Endothelial cell of umbilical vein (primary cell): ENCODE measurements at regions not wholly inside any gene's neighbourhood (a gene's known extent, or its start where the extent isn't known, plus 50 kb on each side); places are given as distances from the start of the nearest gene placed in this dataset.

Experiments
- BruUV-seq: library from RNA; stranded (reverse); fragments of 400-500 nt; replicated peaks from 2 replicates; lab custom pipeline; 2021; lab: Mats Ljungman, UMichigan
- CTCF ChIA-PET: fragments of 300-600, 350-600 bp; sonication (Branson Sonifier 250); formaldehyde crosslinking; loops from one replicate; lab custom pipeline; 2021; ENCODE audit warnings: antibody characterized with exemption, inconsistent platforms; lab: Charles Lee
- POLR2A ChIA-PET: fragments of 300-600, 350-600 bp; sonication (Branson Sonifier 250); formaldehyde crosslinking; loops from one replicate; lab custom pipeline; 2021; ENCODE audit warnings: antibody characterized with exemption, inconsistent platforms; lab: Charles Lee
- DNase-seq: peaks from one replicate; pipeline ENCODE4 v3.0.0-alpha.2; 2011; ENCODE audit warnings: low read depth, low spot score
- FAIRE-seq: peaks from 2 replicates; lab custom pipeline; 2011; peaks lifted over from hg19 to GRCh38; lab: Jason Lieb, UNC
- H2AFZ ChIP-seq: 2 replicates; pipeline ENCODE4 v1.6.0; 2012; ENCODE audit warnings: low read depth, low read length, control low read depth, inconsistent platforms
- H3K27ac ChIP-seq: 2 replicates; pipeline ENCODE4 v1.5.1; 2011; ENCODE audit warnings: low read depth, mild to moderate bottlenecking, control low read depth, low read length, moderate library complexity; ENCODE audit not compliant: insufficient read depth
- H3K27me3 ChIP-seq, 2 experiments: 2 replicates each; pipeline versions ENCODE4 v1.6.0 to v1.6.1; 2011; ENCODE audit warnings: low read length in 2 of 2, mixed read lengths in 1 of 2; ENCODE audit not compliant: control insufficient read depth in 2 of 2, insufficient read depth in 2 of 2
- H3K36me3 ChIP-seq, 2 experiments: 2 replicates in 1 of 2; 3 replicates in 1 of 2; pipeline ENCODE4 v1.5.1; 2011; ENCODE audit warnings: low read length in 2 of 2, mild to moderate bottlenecking in 1 of 2, moderate library complexity in 1 of 2; ENCODE audit not compliant: control insufficient read depth in 2 of 2, insufficient read depth in 2 of 2; ENCODE audit errors: extremely low read depth in 1 of 2
- H3K4me1 ChIP-seq: 3 replicates; pipeline ENCODE4 v1.5.1; 2011; ENCODE audit warnings: mild to moderate bottlenecking, low read length; ENCODE audit not compliant: control insufficient read depth, insufficient read depth; ENCODE audit errors: extremely low read depth
- H3K4me2 ChIP-seq: 2 replicates; pipeline ENCODE4 v1.6.1; 2011; ENCODE audit warnings: low read length, control low read depth, mixed read lengths; ENCODE audit not compliant: insufficient read depth
- H3K4me3 ChIP-seq, 3 experiments: fragments of 200-600 bp in 1 of 3; sonication (generic), shearing (Covaris generic) in 1 of 3; replicated peaks in 1 of 3; 2 replicates each; pipeline ENCODE4 v1.5.1; 2011 to 2016; ENCODE audit warnings: control low read depth in 3 of 3, low read length in 3 of 3, mild to moderate bottlenecking in 2 of 3, inconsistent platforms in 1 of 3, low read depth in 1 of 3, moderate library complexity in 1 of 3; ENCODE audit not compliant: insufficient read depth in 1 of 3
- H3K79me2 ChIP-seq: 2 replicates; pipeline ENCODE4 v1.6.0; 2012; ENCODE audit warnings: low read length, inconsistent platforms; ENCODE audit not compliant: control insufficient read depth, insufficient read depth
- H3K9ac ChIP-seq: replicated peaks from 2 replicates; pipeline ENCODE3; 2011; ENCODE audit warnings: low read length, control low read depth; ENCODE audit not compliant: insufficient read depth; ENCODE audit errors: extremely low read depth
- H3K9me1 ChIP-seq: replicated peaks from 3 replicates; pipeline ENCODE4 v1.6.0; 2011; ENCODE audit warnings: mild to moderate bottlenecking, low read length; ENCODE audit not compliant: control insufficient read depth, insufficient read depth; ENCODE audit errors: extremely low read depth
- H3K9me3 ChIP-seq: replicated peaks from 2 replicates; pipeline ENCODE4 v1.5.1; 2012; ENCODE audit warnings: low read length, inconsistent platforms; ENCODE audit not compliant: control insufficient read depth, insufficient read depth
- H4K20me1 ChIP-seq: replicated peaks from 2 replicates; pipeline ENCODE3; 2011; ENCODE audit warnings: mild to moderate bottlenecking, low read length; ENCODE audit not compliant: control insufficient read depth, insufficient read depth; ENCODE audit errors: extremely low read depth
- CTCF ChIP-seq, 2 donors: IDR thresholded peaks; 1 replicate in 1 of 2; 2 replicates in 1 of 2; pipeline ENCODE4 v1.5.1; 2011; ENCODE audit warnings: low read length in 2 of 2, mild to moderate bottlenecking in 2 of 2, moderate library complexity in 2 of 2, control low read depth in 1 of 2, inconsistent platforms in 1 of 2, low read depth in 1 of 2; ENCODE audit not compliant: insufficient read depth in 1 of 2; ENCODE audit errors: extremely low read depth in 1 of 2
- EZH2 ChIP-seq: IDR thresholded peaks from 2 replicates; pipeline ENCODE4 v1.6.1; 2012; ENCODE audit warnings: borderline replicate concordance, low read depth, mild to moderate bottlenecking, moderate library complexity, low read length, inconsistent platforms; ENCODE audit not compliant: severe bottlenecking
- FOS ChIP-seq: IDR thresholded peaks from 2 replicates; pipeline ENCODE4 v1.6.1; 2011; ENCODE audit warnings: mild to moderate bottlenecking, low read length, moderate library complexity, borderline replicate concordance; ENCODE audit not compliant: insufficient read depth
- GATA2 ChIP-seq: IDR thresholded peaks from 2 replicates; pipeline ENCODE4 v1.7.0; 2011; ENCODE audit warnings: low read depth, mild to moderate bottlenecking, moderate library complexity, mixed read lengths, low read length; ENCODE audit not compliant: insufficient read length, insufficient read depth
- JUN ChIP-seq: IDR thresholded peaks from 2 replicates; pipeline ENCODE4 v1.6.1; 2011; ENCODE audit warnings: borderline replicate concordance, low read depth; ENCODE audit not compliant: insufficient read length, insufficient read depth
- MYC ChIP-seq: IDR thresholded peaks from one replicate; pipeline ENCODE4 v1.6.1; 2011; ENCODE audit warnings: mild to moderate bottlenecking, low read depth, low read length
- POLR2A ChIP-seq: IDR thresholded peaks from 2 replicates; pipeline ENCODE4 v1.6.1; 2012; ENCODE audit warnings: low read depth, mild to moderate bottlenecking, control low read depth, low read length
- POLR2AphosphoS5 ChIP-seq: IDR thresholded peaks from 2 replicates; pipeline ENCODE4 v1.6.1; 2012; ENCODE audit warnings: low read depth, mild to moderate bottlenecking, control low read depth, low read length, moderate library complexity; ENCODE audit not compliant: insufficient read depth
- dilution Hi-C: fragments of 300-500 bp; cut with MboI; formaldehyde crosslinking; loops from one replicate; pipeline ENCODE4 v1.15.0; 2019; ENCODE audit warnings: low sequenced_read_pairs; ENCODE audit not compliant: extremely low pct_ligation_motif_present
- intact Hi-C: fragments of 100-400 bp; cut with micrococcal nuclease; formaldehyde crosslinking; loops from one replicate; pipeline ENCODE4 v1.10.0; 2022
- TF ChIP-seq, protein P1 (sequence below): IDR thresholded peaks from 2 replicates; pipeline ENCODE4 v1.6.1; 2011; ENCODE audit not compliant: insufficient read depth, insufficient read length

- Histone ChIP-seq H3K27ac (no peak overlapping the region), H3K9me3 (no peaks in the 10 kb centered on the region), H3K36me3 (no peaks in the 10 kb centered on the region), H3K9ac (no peak overlapping the region), H3K4me2 (no peak overlapping the region), H3K9me1 (no peaks in the 10 kb centered on the region), H2AFZ (no peak overlapping the region), H3K4me3 (no peak overlapping the region), H3K27me3 (no peaks in the 10 kb centered on the region), H3K79me2 (no peaks in the 10 kb centered on the region), H3K4me1 (no peaks in the 10 kb centered on the region), H4K20me1 (no peaks in the 10 kb centered on the region)
- ChIA-PET CTCF (interaction anchor here (1.0 kb wide), 2 partner anchors 12 to 1301 kb away, joined by 3 to 7 read pairs; no protein-coding TSS in a partner anchor), POLR2A (no interaction called here)
- FAIRE-seq (no peak), DNase-seq (no peak)
- intact Hi-C loops = no loop called here
- no TSS peak for BruUV-seq
- dilution Hi-C loops = no loop called here
- TF ChIP-seq POLR2AphosphoS5 (no peak), FOS (no peak), EZH2 (no peak), POLR2A (no peak), CTCF (IDR thresholded peaks at IDR 0.05; ENCODE audit: extremely low read depth in 1 of 2, insufficient read depth in 1 of 2, low read depth in 1 of 2, low read length in 2 of 2) (no peak), GATA2 (no peak), JUN (no peak), MYC (no peak)
- TF ChIP-seq, protein P1, sequence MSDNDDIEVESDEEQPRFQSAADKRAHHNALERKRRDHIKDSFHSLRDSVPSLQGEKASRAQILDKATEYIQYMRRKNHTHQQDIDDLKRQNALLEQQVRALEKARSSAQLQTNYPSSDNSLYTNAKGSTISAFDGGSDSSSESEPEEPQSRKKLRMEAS = no peak
These were observed 140.6 kb upstream of the RAD23B start for GRCh38 chr9:107142430-107142829.
